H1 (cell line): ENCODE measurements at regions not wholly inside any gene's neighbourhood (a gene's known extent, or its start where the extent isn't known, plus 50 kb on each side); places are given as distances from the start of the nearest gene placed in this dataset.

Experiments used
- CHD2 ChIP-seq: IDR thresholded peaks from 2 replicates; pipeline ENCODE4 v1.6.1; 2012; ENCODE audit warnings: low read length, improper control_type of control experiment
- JUN ChIP-seq: IDR thresholded peaks from 2 replicates; pipeline ENCODE4 v1.6.1; 2011; ENCODE audit warnings: low read depth, mild to moderate bottlenecking, improper control_type of control experiment, low read length
- JUND ChIP-seq: IDR thresholded peaks from 2 replicates; pipeline ENCODE4 v1.6.1; 2011; ENCODE audit warnings: mild to moderate bottlenecking, improper control_type of control experiment, low read length
- POLR2A ChIP-seq, 2 experiments: IDR thresholded peaks; 1 replicate in 1 of 2; 2 replicates in 1 of 2; pipeline ENCODE4 v1.6.1; 2011; ENCODE audit warnings: low read depth in 2 of 2, low read length in 2 of 2, mild to moderate bottlenecking in 2 of 2; ENCODE audit errors: control extremely low read depth in 1 of 2
- RXRA ChIP-seq: IDR thresholded peaks from 2 replicates; pipeline ENCODE4 v1.6.1; 2011; ENCODE audit warnings: low read depth, mild to moderate bottlenecking, low read length, moderate library complexity; ENCODE audit not compliant: insufficient read depth
- TAF1 ChIP-seq: IDR thresholded peaks from 2 replicates; pipeline ENCODE4 v1.6.1; 2011; ENCODE audit warnings: mild to moderate bottlenecking, low read depth, low read length
- TCF12 ChIP-seq: IDR thresholded peaks from 2 replicates; pipeline ENCODE4 v1.6.1; 2011; ENCODE audit warnings: low read depth, mild to moderate bottlenecking, low read length
- ZNF274 ChIP-seq: IDR thresholded peaks from 2 replicates; pipeline ENCODE4 v1.7.0; 2012; ENCODE audit warnings: low read length, borderline replicate concordance; ENCODE audit errors: extremely low read depth
- TF ChIP-seq, protein P1 (sequence below), 3 experiments: IDR thresholded peaks; 1 replicate in 2 of 3; 2 replicates in 1 of 3; pipeline versions ENCODE4 v1.5.1 to v1.6.1; 2011; ENCODE audit warnings: low read length in 3 of 3, mild to moderate bottlenecking in 3 of 3, inconsistent platforms in 2 of 3, low read depth in 1 of 3, moderate library complexity in 1 of 3; ENCODE audit not compliant: insufficient read depth in 1 of 3; ENCODE audit errors: control extremely low read depth in 1 of 3
- TF ChIP-seq, protein P2 (sequence below): IDR thresholded peaks from 2 replicates; pipeline ENCODE4 v1.6.1; 2012; ENCODE audit warnings: inconsistent platforms

DNA sequence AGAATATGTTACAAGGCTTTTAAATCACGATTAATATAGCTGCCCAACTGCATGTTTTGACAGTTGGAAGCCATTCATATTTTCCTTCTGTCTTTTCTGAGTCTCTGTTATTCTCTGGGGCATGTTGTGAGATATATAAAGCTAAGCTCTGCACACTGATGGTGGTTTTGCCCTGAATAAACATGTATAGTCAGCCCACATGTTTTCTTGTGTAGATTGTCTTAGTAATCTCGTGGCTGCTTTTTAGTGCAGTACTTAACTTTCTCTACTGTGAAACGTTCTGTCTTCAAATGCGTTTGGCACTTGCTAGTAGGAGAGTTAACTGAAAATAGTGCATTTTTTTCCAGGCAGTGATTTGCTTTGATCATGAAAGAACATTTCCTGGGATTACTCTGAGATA lies 268.5 kb downstream of the DNAJB9 start:
- TF ChIP-seq POLR2A (IDR thresholded peaks at IDR 0.05; ENCODE audit: control extremely low read depth in 1 of 2, low read depth in 2 of 2, low read length in 2 of 2) (no peak), ZNF274 (no peak), TAF1 (no peak), CHD2 (no peak), TCF12 (no peak), JUND (no peak), RXRA (no peak), JUN (no peak)
- TF ChIP-seq, protein P1, sequence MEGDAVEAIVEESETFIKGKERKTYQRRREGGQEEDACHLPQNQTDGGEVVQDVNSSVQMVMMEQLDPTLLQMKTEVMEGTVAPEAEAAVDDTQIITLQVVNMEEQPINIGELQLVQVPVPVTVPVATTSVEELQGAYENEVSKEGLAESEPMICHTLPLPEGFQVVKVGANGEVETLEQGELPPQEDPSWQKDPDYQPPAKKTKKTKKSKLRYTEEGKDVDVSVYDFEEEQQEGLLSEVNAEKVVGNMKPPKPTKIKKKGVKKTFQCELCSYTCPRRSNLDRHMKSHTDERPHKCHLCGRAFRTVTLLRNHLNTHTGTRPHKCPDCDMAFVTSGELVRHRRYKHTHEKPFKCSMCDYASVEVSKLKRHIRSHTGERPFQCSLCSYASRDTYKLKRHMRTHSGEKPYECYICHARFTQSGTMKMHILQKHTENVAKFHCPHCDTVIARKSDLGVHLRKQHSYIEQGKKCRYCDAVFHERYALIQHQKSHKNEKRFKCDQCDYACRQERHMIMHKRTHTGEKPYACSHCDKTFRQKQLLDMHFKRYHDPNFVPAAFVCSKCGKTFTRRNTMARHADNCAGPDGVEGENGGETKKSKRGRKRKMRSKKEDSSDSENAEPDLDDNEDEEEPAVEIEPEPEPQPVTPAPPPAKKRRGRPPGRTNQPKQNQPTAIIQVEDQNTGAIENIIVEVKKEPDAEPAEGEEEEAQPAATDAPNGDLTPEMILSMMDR (IDR thresholded peaks at IDR 0.05; ENCODE audit: control extremely low read depth in 1 of 3, insufficient read depth in 1 of 3, low read depth in 1 of 3, low read length in 3 of 3): no peak
- TF ChIP-seq, protein P2, sequence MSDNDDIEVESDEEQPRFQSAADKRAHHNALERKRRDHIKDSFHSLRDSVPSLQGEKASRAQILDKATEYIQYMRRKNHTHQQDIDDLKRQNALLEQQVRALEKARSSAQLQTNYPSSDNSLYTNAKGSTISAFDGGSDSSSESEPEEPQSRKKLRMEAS: no peak
